GM10248 (cell line): ENCODE measurements at regions not wholly inside any gene's neighbourhood (a gene's known extent, or its start where the extent isn't known, plus 50 kb on each side); places are given as distances from the start of the nearest gene placed in this dataset.

ENCODE experiments used
- CTCF ChIA-PET: fragments of 300-600 bp; sonication (Branson Sonifier 250); formaldehyde crosslinking; extraction: SDS; loops from one replicate; lab custom pipeline; 2021; ENCODE audit warnings: antibody characterized with exemption; lab: Yijun Ruan, JAX
- POLR2A ChIA-PET: fragments of 350-650 bp; sonication (Branson Sonifier 250); formaldehyde crosslinking; extraction: SDS; loops from one replicate; lab custom pipeline; 2020; ENCODE audit warnings: antibody characterized with exemption; lab: Yijun Ruan, JAX
- DNase-seq: peaks from one replicate; pipeline ENCODE4 v3.0.0; 2012; ENCODE audit errors: extremely low spot score
- TF ChIP-seq, protein P1 (sequence below): IDR thresholded peaks from 2 replicates; pipeline ENCODE4 v1.5.1; 2012; ENCODE audit warnings: mild to moderate bottlenecking, low read depth; ENCODE audit errors: extremely low read depth, missing control alignments, control extremely low read depth

DNA sequence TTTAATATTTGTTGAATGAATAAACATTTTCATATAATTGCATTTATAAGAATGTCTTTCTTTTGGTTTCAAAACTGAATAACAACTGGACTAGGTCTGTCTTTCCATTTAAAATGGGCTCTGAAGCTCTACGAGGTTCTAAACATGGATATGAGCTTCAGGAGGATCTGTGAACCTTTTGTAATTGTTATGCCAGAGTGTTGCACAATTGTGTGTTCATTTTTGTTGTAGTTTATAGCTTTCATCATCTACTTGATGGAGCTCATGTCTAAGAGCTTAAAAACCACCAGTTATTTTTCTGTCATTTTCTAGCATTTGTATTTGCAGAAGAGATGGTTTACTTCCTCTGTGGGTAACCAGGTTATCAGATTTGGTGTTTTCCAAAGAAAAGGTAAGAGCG, 265.7 kb upstream of the NPY start:
- no peak for DNase-seq
- POLR2A ChIA-PET, result no interaction called here
- CTCF ChIA-PET, result interaction anchor here (0.8 to 1.2 kb wide), 2 partner anchors 22 to 39 kb away, joined by 3 read pairs; no protein-coding TSS in a partner anchor
- TF ChIP-seq, protein P1, sequence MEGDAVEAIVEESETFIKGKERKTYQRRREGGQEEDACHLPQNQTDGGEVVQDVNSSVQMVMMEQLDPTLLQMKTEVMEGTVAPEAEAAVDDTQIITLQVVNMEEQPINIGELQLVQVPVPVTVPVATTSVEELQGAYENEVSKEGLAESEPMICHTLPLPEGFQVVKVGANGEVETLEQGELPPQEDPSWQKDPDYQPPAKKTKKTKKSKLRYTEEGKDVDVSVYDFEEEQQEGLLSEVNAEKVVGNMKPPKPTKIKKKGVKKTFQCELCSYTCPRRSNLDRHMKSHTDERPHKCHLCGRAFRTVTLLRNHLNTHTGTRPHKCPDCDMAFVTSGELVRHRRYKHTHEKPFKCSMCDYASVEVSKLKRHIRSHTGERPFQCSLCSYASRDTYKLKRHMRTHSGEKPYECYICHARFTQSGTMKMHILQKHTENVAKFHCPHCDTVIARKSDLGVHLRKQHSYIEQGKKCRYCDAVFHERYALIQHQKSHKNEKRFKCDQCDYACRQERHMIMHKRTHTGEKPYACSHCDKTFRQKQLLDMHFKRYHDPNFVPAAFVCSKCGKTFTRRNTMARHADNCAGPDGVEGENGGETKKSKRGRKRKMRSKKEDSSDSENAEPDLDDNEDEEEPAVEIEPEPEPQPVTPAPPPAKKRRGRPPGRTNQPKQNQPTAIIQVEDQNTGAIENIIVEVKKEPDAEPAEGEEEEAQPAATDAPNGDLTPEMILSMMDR, result no peak

DNA sequence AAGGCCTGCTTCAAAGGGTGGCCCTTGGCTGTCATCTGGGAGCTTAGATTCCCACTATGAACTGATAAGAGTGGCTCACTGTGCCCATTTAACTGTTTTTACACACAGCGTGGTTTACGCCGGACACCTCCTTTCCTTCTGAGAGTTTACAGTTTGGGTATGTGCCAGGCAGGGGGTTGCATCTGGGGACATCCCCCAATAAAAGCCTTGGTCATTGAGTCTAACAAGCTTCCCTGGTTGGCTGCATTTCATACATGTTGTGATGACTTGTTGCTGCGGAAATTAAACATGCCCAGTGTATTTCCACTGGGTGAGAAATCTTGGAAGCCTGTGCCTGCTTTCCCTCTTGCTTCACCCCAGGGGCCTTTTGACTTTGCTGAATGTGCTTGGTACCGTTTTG, 264.1 kb upstream of the NPY start:
- ChIA-PET CTCF (no interaction called here), POLR2A (no interaction called here)
- DNase-seq, result no peak
- TF ChIP-seq, protein P1, result no peak

DNA sequence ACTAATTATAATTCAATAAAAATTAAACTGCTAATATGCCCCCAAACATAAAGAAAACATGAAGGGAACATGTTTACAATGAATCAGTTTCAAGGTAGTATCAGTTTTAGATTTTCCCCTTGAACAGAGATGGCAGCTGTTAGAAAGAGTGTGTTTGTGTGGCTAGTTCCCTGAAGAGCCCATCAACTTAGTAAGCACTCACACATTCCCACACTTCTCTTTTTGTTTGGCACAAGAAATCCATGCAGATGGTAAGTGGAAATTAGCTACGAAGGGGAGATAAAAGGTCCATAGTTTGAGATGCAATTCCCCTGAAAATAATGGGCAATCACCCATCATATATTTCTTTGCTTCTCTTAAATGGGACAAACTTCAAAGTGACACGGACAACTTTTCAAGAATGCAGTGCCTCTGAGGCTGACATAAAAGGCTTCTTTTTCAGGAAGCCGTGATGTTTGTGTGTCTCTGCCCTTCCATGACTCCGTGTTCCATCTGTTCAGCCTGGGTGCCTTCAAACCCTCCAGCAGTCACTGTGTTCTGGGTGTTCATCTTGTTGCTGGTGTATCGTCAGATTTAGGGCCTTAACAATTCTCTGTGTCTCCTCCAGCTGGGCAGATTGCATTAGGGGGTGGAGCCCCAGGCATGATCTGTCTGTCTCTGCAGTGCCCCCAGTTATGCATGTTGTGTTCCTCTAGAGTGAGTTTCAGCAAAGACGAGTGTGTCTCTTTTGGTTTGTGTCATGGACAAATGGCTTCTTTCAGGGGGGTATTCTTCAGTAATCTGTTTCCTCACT, 259.5 kb upstream of the NPY start:
- DNase-seq, result no peak
- TF ChIP-seq, protein P1, result no peak
- POLR2A ChIA-PET, result no interaction called here

DNA sequence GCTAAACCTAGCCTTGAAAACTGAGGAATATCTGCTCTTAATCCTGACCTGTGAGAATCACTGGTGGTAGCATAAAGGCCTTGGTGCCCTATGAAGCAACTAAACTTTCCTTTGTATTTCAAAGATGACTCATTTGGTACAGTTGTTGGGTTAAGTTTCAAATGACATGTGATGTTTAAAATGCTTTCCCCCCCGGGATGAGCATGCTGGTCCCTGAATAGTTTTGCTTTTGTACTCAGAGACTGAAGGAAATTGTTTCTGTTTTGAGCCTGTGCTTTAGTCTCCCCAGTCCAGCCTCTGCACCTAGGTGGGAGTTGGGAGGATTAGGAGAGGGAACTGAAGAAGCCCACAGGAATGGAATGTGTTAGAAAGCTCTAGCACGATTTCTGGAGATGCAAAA, 258.9 kb upstream of the NPY start:
- TF ChIP-seq, protein P1, result no peak
- ChIA-PET CTCF (no interaction called here), POLR2A (no interaction called here)
- DNase-seq, result no peak

More for the DNA sequence above, 259.5 kb upstream of the NPY start:
- CTCF ChIA-PET, result no interaction called here

DNA sequence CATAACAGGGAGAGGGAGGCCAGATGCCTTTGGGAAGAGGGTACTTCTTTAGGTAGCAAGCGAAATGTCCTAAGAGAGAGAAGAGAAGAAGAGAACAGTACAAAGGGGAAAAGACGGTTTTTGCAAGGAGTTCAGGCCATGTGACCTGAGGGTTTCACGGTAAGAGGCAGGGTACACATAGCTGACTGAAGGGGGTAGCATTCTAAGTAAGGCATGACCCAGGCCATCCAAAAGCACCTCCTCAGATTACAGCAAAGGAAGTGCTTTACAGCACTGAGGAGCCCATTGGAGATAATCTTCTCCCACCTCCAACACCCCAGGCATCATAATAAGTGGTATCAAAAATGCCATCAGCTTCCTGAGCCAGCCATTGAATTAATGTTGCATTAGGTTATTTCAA, 258.2 kb upstream of the NPY start:
- POLR2A ChIA-PET, result no interaction called here
- TF ChIP-seq, protein P1, result no peak
- DNase-seq, result no peak
- CTCF ChIA-PET, result interaction anchor here (0.9 kb wide), 1 partner anchor 10 kb away, joined by 3 read pairs; no protein-coding TSS in a partner anchor

DNA sequence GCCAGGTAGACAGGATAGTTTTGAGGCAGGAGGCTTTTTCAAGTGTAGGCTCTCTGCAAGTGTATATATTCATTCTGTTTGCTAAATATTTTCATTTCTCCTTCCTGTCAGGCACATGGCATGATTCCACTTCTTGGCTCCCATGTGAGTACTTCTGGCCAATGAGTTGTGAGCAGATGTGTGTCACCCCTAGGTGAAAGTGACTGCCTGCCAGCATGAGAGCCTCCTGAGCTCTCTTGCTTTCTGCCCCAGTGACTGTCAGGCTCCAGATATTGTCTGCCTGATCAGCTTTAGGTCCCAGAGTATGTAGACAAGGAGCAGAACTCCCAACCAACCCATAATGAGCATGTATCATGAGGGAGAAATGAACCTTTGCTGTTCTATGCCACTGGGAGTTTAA, 257.6 kb upstream of the NPY start:
- DNase-seq, result no peak
- POLR2A ChIA-PET, result no interaction called here
- CTCF ChIA-PET, result interaction anchor here (0.9 kb wide), 1 partner anchor 10 kb away, joined by 3 read pairs; no protein-coding TSS in a partner anchor
- TF ChIP-seq, protein P1, result no peak
